GM10266 (cell line): ENCODE measurements at regions not wholly inside any gene's neighbourhood (a gene's known extent, or its start where the extent isn't known, plus 50 kb on each side); places are given as distances from the start of the nearest gene placed in this dataset.

Experiments used
- DNase-seq: peaks from one replicate; pipeline ENCODE4 v3.0.0; 2012; ENCODE audit errors: extremely low spot score
- TF ChIP-seq, protein P1 (sequence below): IDR thresholded peaks from 2 replicates; pipeline ENCODE4 v1.5.1; 2012; ENCODE audit warnings: mild to moderate bottlenecking, low read depth; ENCODE audit not compliant: control insufficient read depth, insufficient read depth; ENCODE audit errors: missing control alignments

DNA sequence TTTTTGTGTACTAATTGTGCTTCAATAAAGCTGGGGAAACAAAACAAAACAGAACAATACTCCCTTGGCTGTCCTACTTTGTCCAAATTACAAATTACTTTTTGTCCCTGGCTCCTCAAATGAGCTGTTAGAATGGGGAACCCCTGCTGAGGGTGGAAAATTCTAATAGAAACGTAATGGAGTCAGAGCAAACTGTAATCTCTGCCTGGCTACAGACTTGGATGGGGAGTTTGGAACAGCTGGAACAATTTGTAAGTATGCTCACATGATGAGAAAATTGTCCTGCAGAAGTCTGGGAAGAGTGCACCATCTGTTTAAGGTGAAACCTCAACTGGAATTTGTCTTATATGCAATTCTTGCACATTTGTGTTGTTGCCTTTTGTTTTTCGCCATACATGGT, 364.4 kb upstream of the CLNK start:
- TF ChIP-seq, protein P1, sequence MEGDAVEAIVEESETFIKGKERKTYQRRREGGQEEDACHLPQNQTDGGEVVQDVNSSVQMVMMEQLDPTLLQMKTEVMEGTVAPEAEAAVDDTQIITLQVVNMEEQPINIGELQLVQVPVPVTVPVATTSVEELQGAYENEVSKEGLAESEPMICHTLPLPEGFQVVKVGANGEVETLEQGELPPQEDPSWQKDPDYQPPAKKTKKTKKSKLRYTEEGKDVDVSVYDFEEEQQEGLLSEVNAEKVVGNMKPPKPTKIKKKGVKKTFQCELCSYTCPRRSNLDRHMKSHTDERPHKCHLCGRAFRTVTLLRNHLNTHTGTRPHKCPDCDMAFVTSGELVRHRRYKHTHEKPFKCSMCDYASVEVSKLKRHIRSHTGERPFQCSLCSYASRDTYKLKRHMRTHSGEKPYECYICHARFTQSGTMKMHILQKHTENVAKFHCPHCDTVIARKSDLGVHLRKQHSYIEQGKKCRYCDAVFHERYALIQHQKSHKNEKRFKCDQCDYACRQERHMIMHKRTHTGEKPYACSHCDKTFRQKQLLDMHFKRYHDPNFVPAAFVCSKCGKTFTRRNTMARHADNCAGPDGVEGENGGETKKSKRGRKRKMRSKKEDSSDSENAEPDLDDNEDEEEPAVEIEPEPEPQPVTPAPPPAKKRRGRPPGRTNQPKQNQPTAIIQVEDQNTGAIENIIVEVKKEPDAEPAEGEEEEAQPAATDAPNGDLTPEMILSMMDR, result no peak

DNA sequence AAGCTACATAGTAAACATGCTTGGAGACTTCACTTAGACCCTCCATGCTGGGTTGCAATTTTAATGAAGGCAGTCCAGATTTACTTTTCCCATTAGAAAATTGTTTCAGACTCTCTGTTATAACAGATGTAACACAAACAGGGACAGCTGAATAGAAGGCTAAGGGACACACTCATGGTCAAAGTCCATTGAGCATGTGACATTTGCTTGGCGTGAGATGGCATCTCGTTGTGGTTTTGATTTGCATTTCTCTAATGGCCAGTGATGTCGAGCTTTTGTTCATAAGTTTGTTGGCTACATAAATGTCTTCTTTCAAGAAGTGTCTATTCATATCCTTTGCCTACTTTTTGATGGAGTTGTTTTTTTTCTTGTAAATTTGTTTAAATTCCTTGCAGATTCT, 358.2 kb upstream of the CLNK start:
- no peak for DNase-seq
- TF ChIP-seq, protein P1, result no peak

More for the DNA sequence above, 364.4 kb upstream of the CLNK start:
- no peak for DNase-seq

DNA sequence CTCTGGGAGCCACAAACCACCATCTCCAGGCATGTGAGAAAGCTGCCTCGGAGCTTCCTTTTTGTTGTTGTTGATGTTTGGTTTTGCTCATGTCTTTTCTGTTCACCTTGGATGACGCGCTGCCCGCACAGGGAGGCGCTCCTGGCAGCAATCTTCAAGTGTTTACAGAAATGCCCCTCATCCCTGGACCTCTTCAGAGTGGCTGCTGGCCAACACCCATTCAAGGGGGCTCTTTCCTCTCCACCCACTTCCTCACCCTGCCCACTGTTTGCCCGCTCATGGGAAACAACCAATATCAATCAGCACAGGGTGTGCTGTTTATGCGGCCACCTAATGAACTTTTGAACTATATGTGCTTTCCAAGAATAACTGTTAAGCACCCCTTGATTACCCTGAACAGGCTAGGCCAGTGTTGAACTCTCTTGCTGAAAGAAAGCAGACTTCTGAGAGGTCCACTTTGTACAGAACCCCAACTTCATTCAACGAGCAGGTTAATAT, 355.1 kb upstream of the CLNK start:
- TF ChIP-seq, protein P1, result no peak

DNA sequence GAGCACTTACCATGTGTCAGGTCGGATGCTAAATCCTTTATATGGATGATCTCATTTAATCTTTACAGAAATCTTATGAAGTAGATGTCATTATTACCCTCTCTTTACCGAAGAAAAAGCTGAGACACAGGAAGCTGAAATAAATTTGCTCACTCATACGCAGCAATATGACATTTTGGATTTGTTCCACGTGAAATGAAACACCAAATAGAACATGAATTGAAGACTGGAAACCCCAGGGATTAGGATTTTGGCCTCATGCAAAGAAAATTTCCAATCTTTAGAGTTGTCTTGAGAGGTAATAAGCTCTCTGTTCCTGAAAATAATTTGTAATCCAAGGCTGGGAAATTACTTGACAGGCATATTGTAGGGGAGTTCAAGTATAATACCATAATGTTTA, 354.4 kb upstream of the CLNK start:
- TF ChIP-seq, protein P1, result no peak
- no peak for DNase-seq

More for the DNA sequence above, 355.1 kb upstream of the CLNK start:
- no peak for DNase-seq

DNA sequence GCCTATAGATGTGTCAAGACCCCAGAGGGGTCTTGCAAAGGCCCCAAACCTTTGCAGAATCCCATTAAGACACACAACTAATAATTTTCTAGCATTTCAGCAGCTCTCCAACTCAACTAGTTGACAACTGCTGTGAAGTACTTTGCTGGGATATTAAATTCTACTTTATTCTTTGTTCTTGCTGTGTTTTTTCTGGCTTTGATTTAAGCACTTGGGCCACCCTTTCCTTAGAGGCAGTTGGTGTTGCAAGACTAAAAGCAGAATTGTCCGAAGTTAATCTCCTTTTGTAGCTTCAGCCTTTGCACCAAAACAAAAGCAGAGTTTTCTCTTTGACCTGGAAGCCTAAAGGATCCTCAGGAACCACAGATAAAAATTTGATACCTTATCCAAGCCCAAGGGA, 353.1 kb upstream of the CLNK start:
- no peak for DNase-seq
- TF ChIP-seq, protein P1, result no peak

DNA sequence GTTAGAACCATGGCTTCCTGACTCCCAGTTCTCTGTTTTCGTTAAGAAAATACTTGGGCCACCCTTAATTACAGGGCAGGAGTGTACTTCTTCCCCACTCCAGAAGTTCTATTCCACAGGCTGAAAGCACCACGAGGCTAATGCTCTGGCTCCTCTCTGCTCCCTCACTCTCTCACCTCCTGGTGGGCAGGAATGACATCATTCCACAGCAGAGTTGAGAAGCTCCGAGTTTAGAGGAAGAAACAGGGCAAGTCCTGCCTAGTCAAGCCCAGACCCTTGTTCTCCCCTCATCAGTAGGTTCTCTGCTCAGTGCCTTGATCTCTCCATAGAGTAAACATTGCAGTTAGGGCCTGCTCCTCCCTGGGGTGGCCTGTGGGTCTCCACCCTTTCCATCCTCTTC, 343.8 kb upstream of the CLNK start:
- no peak for DNase-seq
- TF ChIP-seq, protein P1, result no peak

DNA sequence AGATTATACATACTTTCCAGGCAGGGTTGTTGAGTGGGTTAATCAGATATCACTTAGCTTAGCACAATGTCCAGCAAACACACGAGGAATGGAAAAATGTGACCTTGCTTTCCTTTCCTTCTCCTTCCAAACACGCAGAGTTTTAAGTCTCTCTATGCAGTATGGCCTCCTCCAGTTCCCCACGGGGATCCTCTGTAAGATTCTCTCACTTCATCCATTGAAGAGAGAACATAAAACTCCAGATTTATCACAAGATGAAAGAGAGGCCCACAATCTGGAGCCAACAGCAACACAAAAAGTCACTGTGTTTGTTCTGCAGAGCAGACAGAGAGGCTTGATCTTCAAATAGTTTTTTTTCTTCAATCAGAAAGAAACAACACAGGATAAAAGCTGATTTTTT, 336.8 kb upstream of the CLNK start:
- TF ChIP-seq, protein P1, result no peak
- no peak for DNase-seq
